HEK293 (cell line): ENCODE measurements at regions not wholly inside any gene's neighbourhood (a gene's known extent, or its start where the extent isn't known, plus 50 kb on each side); places are given as distances from the start of the nearest gene placed in this dataset.

Source experiments
- ATF2 ChIP-seq: fragments of 450-650 bp; formaldehyde crosslinking; IDR thresholded peaks from 2 replicates; pipeline ENCODE4 v1.5.1; 2016; ENCODE audit warnings: missing biosample characterization, missing genetic modification characterization, low read depth
- BCL6B ChIP-seq: fragments of 450-650 bp; formaldehyde crosslinking; IDR thresholded peaks from 2 replicates; pipeline ENCODE4 v1.5.1; 2017; ENCODE audit warnings: missing biosample characterization, missing genetic modification characterization
- CTCF ChIP-seq: fragments of 450-650 bp; formaldehyde crosslinking; IDR thresholded peaks from 2 replicates; pipeline ENCODE4 v1.5.1; 2016; ENCODE audit warnings: missing biosample characterization, missing genetic modification characterization
- FEZF1 ChIP-seq: fragments of 450-650 bp; formaldehyde crosslinking; IDR thresholded peaks from 2 replicates; pipeline ENCODE4 v1.5.1; 2016; ENCODE audit warnings: missing biosample characterization, missing genetic modification characterization
- GLIS2 ChIP-seq: fragments of 450-650 bp; formaldehyde crosslinking; IDR thresholded peaks from 2 replicates; pipeline ENCODE4 v1.5.1; 2016; ENCODE audit warnings: missing biosample characterization, missing genetic modification characterization
- KLF1 ChIP-seq: fragments of 450-650 bp; formaldehyde crosslinking; IDR thresholded peaks from 2 replicates; pipeline ENCODE4 v1.5.1; 2016; ENCODE audit warnings: missing biosample characterization, missing genetic modification characterization
- KLF10 ChIP-seq: fragments of 450-650 bp; IDR thresholded peaks from 2 replicates; pipeline ENCODE4 v1.5.1; 2018; ENCODE audit warnings: missing biosample characterization, mild to moderate bottlenecking, missing genetic modification characterization
- SP2 ChIP-seq: fragments of 450-650 bp; formaldehyde crosslinking; IDR thresholded peaks from 2 replicates; pipeline ENCODE4 v1.5.1; 2016; ENCODE audit warnings: missing biosample characterization, missing genetic modification characterization
- TSHZ1 ChIP-seq: fragments of 450-650 bp; formaldehyde crosslinking; IDR thresholded peaks from 2 replicates; pipeline ENCODE4 v1.5.1; 2016; ENCODE audit warnings: missing biosample characterization, missing genetic modification characterization, borderline replicate concordance
- YY1 ChIP-seq: fragments of 450-650 bp; formaldehyde crosslinking; IDR thresholded peaks from 2 replicates; pipeline ENCODE4 v1.5.1; 2018; ENCODE audit warnings: missing biosample characterization, missing genetic modification characterization
- ZBTB17 ChIP-seq: fragments of 450-650 bp; formaldehyde crosslinking; IDR thresholded peaks from 2 replicates; pipeline ENCODE4 v1.5.1; 2016; ENCODE audit warnings: missing biosample characterization, missing genetic modification characterization
- ZEB2 ChIP-seq: fragments of 450-650 bp; formaldehyde crosslinking; IDR thresholded peaks from 2 replicates; pipeline ENCODE4 v1.5.1; 2016; ENCODE audit warnings: missing biosample characterization, missing genetic modification characterization
- ZFP3 ChIP-seq: fragments of 450-650 bp; formaldehyde crosslinking; IDR thresholded peaks from 2 replicates; pipeline ENCODE4 v1.5.1; 2016; ENCODE audit warnings: low read depth, missing biosample characterization, missing genetic modification characterization
- ZFP37 ChIP-seq: fragments of 450-650 bp; formaldehyde crosslinking; IDR thresholded peaks from 2 replicates; pipeline ENCODE4 v1.5.1; 2016; ENCODE audit warnings: missing biosample characterization, missing genetic modification characterization
- ZNF112 ChIP-seq: fragments of 450-650 bp; formaldehyde crosslinking; IDR thresholded peaks from 2 replicates; pipeline ENCODE4 v1.5.0; 2017; ENCODE audit warnings: missing biosample characterization, missing genetic modification characterization
- ZNF148 ChIP-seq: fragments of 450-650 bp; formaldehyde crosslinking; IDR thresholded peaks from 2 replicates; pipeline ENCODE4 v1.5.0; 2017; ENCODE audit warnings: missing biosample characterization, missing genetic modification characterization, borderline replicate concordance
- ZNF266 ChIP-seq: fragments of 450-650 bp; formaldehyde crosslinking; IDR thresholded peaks from 2 replicates; pipeline ENCODE4 v1.5.1; 2016; ENCODE audit warnings: missing biosample characterization, missing genetic modification characterization, low read depth
- ZNF341 ChIP-seq: fragments of 450-650 bp; formaldehyde crosslinking; IDR thresholded peaks from 2 replicates; pipeline ENCODE4; 2016; ENCODE audit warnings: low read depth, missing biosample characterization, missing genetic modification characterization
- ZNF354C ChIP-seq: fragments of 450-650 bp; formaldehyde crosslinking; IDR thresholded peaks from 2 replicates; pipeline ENCODE4 v1.5.1; 2016; ENCODE audit warnings: missing biosample characterization, missing genetic modification characterization, low read depth, borderline replicate concordance
- ZNF433 ChIP-seq: fragments of 450-650 bp; formaldehyde crosslinking; IDR thresholded peaks from 2 replicates; pipeline ENCODE4 v1.5.1; 2016; ENCODE audit warnings: missing biosample characterization, missing genetic modification characterization, low read depth
- ZNF501 ChIP-seq: fragments of 450-650 bp; formaldehyde crosslinking; IDR thresholded peaks from 2 replicates; pipeline ENCODE4 v1.5.1; 2016; ENCODE audit warnings: missing biosample characterization, missing genetic modification characterization
- ZNF521 ChIP-seq: fragments of 450-650 bp; formaldehyde crosslinking; IDR thresholded peaks from 2 replicates; pipeline ENCODE4 v1.5.1; 2017; ENCODE audit warnings: missing biosample characterization, mild to moderate bottlenecking, missing genetic modification characterization
- ZNF549 ChIP-seq: fragments of 450-650 bp; IDR thresholded peaks from 2 replicates; pipeline ENCODE4 v1.5.1; 2018; ENCODE audit warnings: missing biosample characterization, missing genetic modification characterization, mild to moderate bottlenecking, inconsistent platforms, moderate library complexity
- ZNF585B ChIP-seq: fragments of 450-650 bp; formaldehyde crosslinking; IDR thresholded peaks from 2 replicates; pipeline ENCODE4 v1.5.1; 2016; ENCODE audit warnings: missing biosample characterization, missing genetic modification characterization
- ZNF626 ChIP-seq: fragments of 450-650 bp; sonication (Bioruptor Pico); formaldehyde crosslinking; IDR thresholded peaks from 2 replicates; pipeline ENCODE4 v1.5.1; 2018; ENCODE audit warnings: missing biosample characterization, missing genetic modification characterization, inconsistent platforms
- ZNF639 ChIP-seq: fragments of 450-650 bp; formaldehyde crosslinking; IDR thresholded peaks from 2 replicates; pipeline ENCODE4 v1.5.1; 2016; ENCODE audit warnings: missing biosample characterization, missing genetic modification characterization
- ZNF664 ChIP-seq: fragments of 450-650 bp; formaldehyde crosslinking; IDR thresholded peaks from 2 replicates; pipeline ENCODE4 v1.5.1; 2016; ENCODE audit warnings: missing biosample characterization, missing genetic modification characterization
- ZNF747 ChIP-seq: fragments of 450-650 bp; formaldehyde crosslinking; IDR thresholded peaks from 2 replicates; pipeline ENCODE4 v1.5.1; 2016; ENCODE audit warnings: missing biosample characterization, missing genetic modification characterization

- TF ChIP-seq BCL6B (tag by site-specific recombination) (no peak), FEZF1 (tag by site-specific recombination) (no peak), ZNF354C (no peak), ZNF266 (tag by site-specific recombination) (no peak), ZFP3 (tag by site-specific recombination) (no peak), ZNF664 (tag by site-specific recombination) (no peak), ZNF747 (tag by site-specific recombination) (no peak), GLIS2 (no peak), ZNF501 (no peak), KLF10 (tag by site-specific recombination) (0 out of 2 replicates have a peak, but pooled peaks have one; percentile 18), ZEB2 (tag by site-specific recombination) (peak; percentile 95), ZNF433 (tag by site-specific recombination) (no peak), YY1 (tag by site-specific recombination) (no peak), ZNF341 (tag by site-specific recombination) (no peak), ZNF112 (tag by site-specific recombination) (no peak), ZNF639 (tag by site-specific recombination) (peak; percentile 85), CTCF (tag by site-specific recombination) (no peak), ZNF148 (tag by site-specific recombination) (no peak), ZNF549 (tag by site-specific recombination) (no peak), ATF2 (tag by site-specific recombination) (no peak), SP2 (tag by site-specific recombination) (peak; percentile 29), ZNF626 (tag by site-specific recombination) (no peak), ZFP37 (tag by site-specific recombination) (peak; percentile 43; the same call in 1 of the 2 replicates), TSHZ1 (peak; percentile 74), ZNF521 (tag by site-specific recombination) (no peak), ZBTB17 (tag by site-specific recombination) (peak; percentile 49), KLF1 (tag by site-specific recombination) (no peak), ZNF585B (tag by site-specific recombination) (no peak)
Observed at GRCh38 chr15:69557020-69557706, 104.5 kb downstream of the RPLP1 start (continued).
